K562 (cell line): ENCODE measurements at regions not wholly inside any gene's neighbourhood (a gene's known extent, or its start where the extent isn't known, plus 50 kb on each side); places are given as distances from the start of the nearest gene placed in this dataset.

Experiments
- ATAC-seq: fragments of 200-7000 bp; cut with Tn5 transposase; 3 replicates; pipeline ENCODE4 v1.9.1; 2020; ENCODE audit warnings: moderate library complexity
- BruUV-seq: library from RNA; stranded (reverse); fragments of 400-500 nt; replicated peaks from 2 replicates; lab custom pipeline; 2021; lab: Mats Ljungman, UMichigan
- CTCF ChIA-PET: fragments of 300-600 bp; formaldehyde crosslinking; extraction: SDS; loops from one replicate; lab custom pipeline; 2021; ENCODE audit warnings: low intra/inter-chr PET ratio; lab: Yijun Ruan, JAX
- POLR2A ChIA-PET: fragments of 300-600, 350-650 bp; sonication (Branson Sonifier 250); formaldehyde crosslinking; extraction: SDS; loops from one replicate; lab custom pipeline; 2021; ENCODE audit warnings: antibody characterized with exemption, inconsistent platforms; lab: Yijun Ruan, JAX
- DNase-seq, 4 experiments: peaks; one replicate each; pipeline versions ENCODE4 v3.0.0 to v3.0.0-alpha.2; 2011 to 2018; ENCODE audit warnings: low spot score in 3 of 4, mixed read lengths in 3 of 4; ENCODE audit errors: extremely low read depth in 1 of 4
- FAIRE-seq: peaks from 2 replicates; lab custom pipeline; 2011; peaks lifted over from hg19 to GRCh38; lab: Jason Lieb, UNC
- H2AFZ ChIP-seq: 2 replicates; pipeline ENCODE4 v1.6.0; 2011; ENCODE audit warnings: low read depth, low read length, control low read depth, inconsistent platforms
- H3K27ac ChIP-seq: fragments of 200-600 bp; 3 replicates; pipeline ENCODE4 v1.8.0; 2011; ENCODE audit warnings: low read depth, mild to moderate bottlenecking, control low read depth, inconsistent platforms, low read length, moderate library complexity, mixed read lengths; ENCODE audit errors: extremely low read depth
- H3K27me3 ChIP-seq, 2 experiments: fragments of 300-600 bp in 1 of 2; 2 replicates in 1 of 2; 3 replicates in 1 of 2; pipeline versions ENCODE4 v1.6.0 to v1.8.0; 2011; ENCODE audit warnings: inconsistent platforms in 2 of 2, low read length in 2 of 2, mild to moderate bottlenecking in 1 of 2, mixed read lengths in 1 of 2, moderate library complexity in 1 of 2; ENCODE audit not compliant: control insufficient read depth in 2 of 2, insufficient read depth in 2 of 2
- H3K36me3 ChIP-seq: fragments of 300-600 bp; 3 replicates; pipeline ENCODE4 v1.8.0; 2011; ENCODE audit warnings: mild to moderate bottlenecking, low read length, inconsistent platforms; ENCODE audit not compliant: control insufficient read depth, insufficient read depth
- H3K4me1 ChIP-seq, 2 experiments: fragments of 200-600 bp in 1 of 2; replicated peaks in 1 of 2; 2 replicates in 1 of 2; 3 replicates in 1 of 2; pipeline versions ENCODE4 v1.5.1 to v1.8.0; 2011; ENCODE audit warnings: inconsistent platforms in 2 of 2, low read length in 2 of 2, mild to moderate bottlenecking in 1 of 2, mixed read lengths in 1 of 2, moderate library complexity in 1 of 2; ENCODE audit not compliant: control insufficient read depth in 2 of 2, insufficient read depth in 2 of 2
- H3K4me2 ChIP-seq: 2 replicates; pipeline ENCODE4 v1.6.1; 2011; ENCODE audit warnings: low read length, control low read depth, inconsistent platforms, mixed read lengths; ENCODE audit not compliant: insufficient read depth
- H3K4me3 ChIP-seq: fragments of 200-600 bp; sonication (generic), shearing (Covaris generic); 2 replicates; pipeline ENCODE4 v1.5.1; 2016; ENCODE audit warnings: control low read depth, inconsistent platforms
- H3K79me2 ChIP-seq: fragments of 200-600 bp; 3 replicates; pipeline ENCODE4 v1.8.0; 2011; ENCODE audit warnings: low read length, inconsistent platforms; ENCODE audit not compliant: control insufficient read depth, insufficient read depth
- H3K9ac ChIP-seq, 2 experiments: 2 replicates each; pipeline versions ENCODE4 v1.6.0 to v1.6.1; 2011; ENCODE audit warnings: low read depth in 2 of 2, low read length in 2 of 2, control low read depth in 1 of 2, inconsistent platforms in 1 of 2, mild to moderate bottlenecking in 1 of 2, mixed read lengths in 1 of 2; ENCODE audit not compliant: insufficient read depth in 1 of 2
- H3K9me1 ChIP-seq: one replicate; pipeline ENCODE4 v1.6.0; 2011; ENCODE audit warnings: inconsistent platforms, mild to moderate bottlenecking, low read length, moderate library complexity; ENCODE audit not compliant: control insufficient read depth, insufficient read depth
- H3K9me3 ChIP-seq: replicated peaks from 2 replicates; pipeline ENCODE4 v1.5.1; 2011; ENCODE audit warnings: low read depth, low read length, inconsistent platforms; ENCODE audit not compliant: control insufficient read depth, insufficient read depth
- H4K20me1 ChIP-seq: replicated peaks from 2 replicates; pipeline ENCODE4 v1.6.1; 2011; ENCODE audit warnings: low read length, inconsistent platforms, mixed read lengths; ENCODE audit not compliant: control insufficient read depth, insufficient read depth
- BDP1 ChIP-seq: IDR thresholded peaks from 3 replicates; pipeline ENCODE4 v1.6.1; 2011; ENCODE audit not compliant: insufficient read length, insufficient read depth
- CAMTA2 ChIP-seq: fragments of 250-450 bp; sonication (Bioruptor Pico); conservative IDR thresholded peaks from 2 replicates; pipeline ENCODE4 v1.5.1; 2022
- DLX4 ChIP-seq: fragments of 250-450 bp; sonication (Bioruptor Pico); IDR thresholded peaks from 2 replicates; pipeline ENCODE4 v1.6.1; 2021; ENCODE audit warnings: mild to moderate bottlenecking
- ELF2 ChIP-seq: fragments of 250-450 bp; sonication (Bioruptor Pico); IDR thresholded peaks from 2 replicates; pipeline ENCODE4 v1.5.0; 2021; ENCODE audit warnings: mild to moderate bottlenecking
- FIP1L1 ChIP-seq: fragments of 200-400 bp; formaldehyde crosslinking; IDR thresholded peaks from 2 replicates; pipeline ENCODE4 v1.6.1; 2018; ENCODE audit warnings: mild to moderate bottlenecking, low read depth, low read length; ENCODE audit not compliant: poor library complexity, severe bottlenecking
- HNRNPUL1 ChIP-seq: fragments of 200-400 bp; formaldehyde crosslinking; IDR thresholded peaks from 2 replicates; pipeline ENCODE4 v1.6.1; 2017; ENCODE audit warnings: low read length
- PHF20 ChIP-seq: fragments of 450-650 bp; IDR thresholded peaks from 2 replicates; pipeline ENCODE4 v1.6.1; 2018; ENCODE audit not compliant: partially characterized antibody
- RBBP5 ChIP-seq: fragments of 200-600 bp; sonication (generic); IDR thresholded peaks from 2 replicates; pipeline ENCODE4 v1.6.1; 2012; ENCODE audit warnings: borderline replicate concordance, mild to moderate bottlenecking, low read length, control low read depth, inconsistent platforms; ENCODE audit not compliant: insufficient read depth, poor library complexity, severe bottlenecking
- SMAD4 ChIP-seq: fragments of 250-450 bp; sonication (Bioruptor Pico); conservative IDR thresholded peaks from 2 replicates; pipeline ENCODE4 v1.8.0; 2021; ENCODE audit warnings: inconsistent platforms, mild to moderate bottlenecking, moderate library complexity
- ZBTB8A ChIP-seq: fragments of 450-650 bp; IDR thresholded peaks from 2 replicates; pipeline ENCODE4 v1.6.1; 2018; ENCODE audit warnings: mild to moderate bottlenecking, moderate library complexity; ENCODE audit not compliant: partially characterized antibody
- ZNF224 ChIP-seq: sonication (generic); formaldehyde crosslinking; IDR thresholded peaks from 2 replicates; pipeline ENCODE4 v1.8.0; 2022; ENCODE audit warnings: mild to moderate bottlenecking, missing genetic modification reagents
- ZNF668 ChIP-seq: fragments of 250-450 bp; sonication (Bioruptor Pico); IDR thresholded peaks from 2 replicates; pipeline ENCODE4 v1.8.0; 2022; ENCODE audit warnings: mild to moderate bottlenecking, inconsistent platforms
- ZNF740 ChIP-seq, 3 experiments: fragments of 200-800 bp in 1 of 3; sonication (Bioruptor generic) in 1 of 3; sonication (generic) in 1 of 3; formaldehyde crosslinking in 1 of 3; IDR thresholded peaks; 2 replicates each; pipeline versions ENCODE4 v1.6.1 to v1.8.0; 2016 to 2022; ENCODE audit warnings: mild to moderate bottlenecking in 2 of 3, missing compliant biosample characterization in 2 of 3, missing genetic modification characterization in 2 of 3, missing genetic modification reagents in 1 of 3
- ZNF764 ChIP-seq: fragments of 250-450 bp; sonication (Bioruptor Pico); IDR thresholded peaks from 2 replicates; pipeline ENCODE4 v1.4.0; 2020; ENCODE audit warnings: low read depth, mild to moderate bottlenecking, moderate library complexity
- WGBS: fragments of 100-300 bp; shearing (Covaris generic); methylation state at CpG from one replicate; pipeline ENCODE4 v1.1.6; 2016; ENCODE audit warnings: low coverage, mixed read lengths; ENCODE audit not compliant: insufficient coverage; ENCODE audit errors: missing lambda C conversion rate; 5-methylcytosine and 5-hydroxymethylcytosine counted together
- in situ Hi-C: fragments of 300-500 bp; cut with MboI; formaldehyde crosslinking; loops from 4 replicates; pipeline ENCODE4 v1.15.0; 2018; ENCODE audit warnings: inconsistent platforms, mixed read lengths
- intact Hi-C: fragments of 100-400 bp; cut with micrococcal nuclease; formaldehyde crosslinking; loops from 2 replicates; pipeline ENCODE4 v1.14.2; 2022
- TF ChIP-seq, protein P1 (sequence below): fragments of 450-650 bp; conservative IDR thresholded peaks from 2 replicates; pipeline ENCODE4 v1.6.1; 2016; ENCODE audit warnings: missing genetic modification characterization, low read depth, mild to moderate bottlenecking, missing compliant biosample characterization, moderate library complexity
- TF ChIP-seq, protein P2 (sequence below): fragments of 200-400 bp; formaldehyde crosslinking; IDR thresholded peaks from 2 replicates; pipeline ENCODE4 v1.6.1; 2017; ENCODE audit warnings: mild to moderate bottlenecking, low read depth, low read length, moderate library complexity

GRCh38 chr9:119544492-119544891, 175.3 kb upstream of the BRINP1 start:
- in situ Hi-C loops, result no loop called here

More at GRCh38 chr9:119544492-119544891, 175.3 kb upstream of the BRINP1 start:
- no peaks in the 10 kb centered on the region for H4K20me1 ChIP-seq
- DNase-seq (no peak), FAIRE-seq (no peak), ATAC-seq (no peak)
- POLR2A ChIA-PET, result no interaction called here
- no peaks in the 10 kb centered on the region for H3K9me1 ChIP-seq
- no peaks in the 10 kb centered on the region for H3K9me3 ChIP-seq
- no peaks in the 10 kb centered on the region for H3K4me1 ChIP-seq
- CTCF ChIA-PET, result no interaction called here
- H3K4me2 ChIP-seq, result no peak overlapping the region
- 0% methylated on average over 3 of the region's 3 CpGs for WGBS
- no peak overlapping the region for H3K9ac ChIP-seq
- H3K79me2 ChIP-seq, result no peaks in the 10 kb centered on the region
- intact Hi-C loops, result no loop called here
- no TSS peak for BruUV-seq
- TF ChIP-seq ZNF764 (CRISPR knock-in tag) (no peak), ZNF668 (no peak), CAMTA2 (CRISPR knock-in tag) (no peak), ZBTB8A (no peak), ELF2 (CRISPR knock-in tag) (no peak), ZNF224 (CRISPR knock-in tag) (no peak), FIP1L1 (no peak), ZNF740 (CRISPR knock-in tag; IDR thresholded peaks at IDR 0.05) (no peak), ZNF740 (tag; IDR thresholded peaks at IDR 0.05) (no peak), PHF20 (no peak), HNRNPUL1 (no peak), SMAD4 (CRISPR knock-in tag) (no peak), BDP1 (no peak), DLX4 (CRISPR knock-in tag) (no peak), RBBP5 (no peak)
- TF ChIP-seq, protein P1, sequence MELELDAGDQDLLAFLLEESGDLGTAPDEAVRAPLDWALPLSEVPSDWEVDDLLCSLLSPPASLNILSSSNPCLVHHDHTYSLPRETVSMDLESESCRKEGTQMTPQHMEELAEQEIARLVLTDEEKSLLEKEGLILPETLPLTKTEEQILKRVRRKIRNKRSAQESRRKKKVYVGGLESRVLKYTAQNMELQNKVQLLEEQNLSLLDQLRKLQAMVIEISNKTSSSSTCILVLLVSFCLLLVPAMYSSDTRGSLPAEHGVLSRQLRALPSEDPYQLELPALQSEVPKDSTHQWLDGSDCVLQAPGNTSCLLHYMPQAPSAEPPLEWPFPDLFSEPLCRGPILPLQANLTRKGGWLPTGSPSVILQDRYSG (tag), result no peak
- TF ChIP-seq, protein P2, sequence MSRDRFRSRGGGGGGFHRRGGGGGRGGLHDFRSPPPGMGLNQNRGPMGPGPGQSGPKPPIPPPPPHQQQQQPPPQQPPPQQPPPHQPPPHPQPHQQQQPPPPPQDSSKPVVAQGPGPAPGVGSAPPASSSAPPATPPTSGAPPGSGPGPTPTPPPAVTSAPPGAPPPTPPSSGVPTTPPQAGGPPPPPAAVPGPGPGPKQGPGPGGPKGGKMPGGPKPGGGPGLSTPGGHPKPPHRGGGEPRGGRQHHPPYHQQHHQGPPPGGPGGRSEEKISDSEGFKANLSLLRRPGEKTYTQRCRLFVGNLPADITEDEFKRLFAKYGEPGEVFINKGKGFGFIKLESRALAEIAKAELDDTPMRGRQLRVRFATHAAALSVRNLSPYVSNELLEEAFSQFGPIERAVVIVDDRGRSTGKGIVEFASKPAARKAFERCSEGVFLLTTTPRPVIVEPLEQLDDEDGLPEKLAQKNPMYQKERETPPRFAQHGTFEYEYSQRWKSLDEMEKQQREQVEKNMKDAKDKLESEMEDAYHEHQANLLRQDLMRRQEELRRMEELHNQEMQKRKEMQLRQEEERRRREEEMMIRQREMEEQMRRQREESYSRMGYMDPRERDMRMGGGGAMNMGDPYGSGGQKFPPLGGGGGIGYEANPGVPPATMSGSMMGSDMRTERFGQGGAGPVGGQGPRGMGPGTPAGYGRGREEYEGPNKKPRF, result no peak
- no peaks in the 10 kb centered on the region for H3K27me3 ChIP-seq
- no peak overlapping the region for H3K4me3 ChIP-seq
- H3K27ac ChIP-seq, result no peak overlapping the region
- no peaks in the 10 kb centered on the region for H3K36me3 ChIP-seq
- H2AFZ ChIP-seq, result no peak overlapping the region
